SK-N-SH treated with all-trans-retinoic acid at 6 μM for 48 hours (cell line): ENCODE measurements at regions not wholly inside any gene's neighbourhood (a gene's known extent, or its start where the extent isn't known, plus 50 kb on each side); places are given as distances from the start of the nearest gene placed in this dataset.

Experiments used
- ATAC-seq: fragments of 200-7000 bp; cut with Tn5 transposase; 3 replicates; pipeline ENCODE4 v1.9.1; 2020; ENCODE audit warnings: mild to moderate bottlenecking, moderate library complexity
- ARNTL ChIP-seq: fragments of 450-650 bp; formaldehyde crosslinking; IDR thresholded peaks from 2 replicates; pipeline ENCODE4 v1.5.0; 2020; ENCODE audit warnings: low read depth, mild to moderate bottlenecking, moderate library complexity, borderline replicate concordance
- BACH2 ChIP-seq: fragments of 250-450 bp; sonication (Bioruptor Pico); IDR thresholded peaks from 2 replicates; pipeline ENCODE4 v1.9.0; 2021; ENCODE audit warnings: mild to moderate bottlenecking, borderline replicate concordance
- CSDC2 ChIP-seq: fragments of 250-450 bp; sonication (Bioruptor Pico); IDR thresholded peaks from 2 replicates; pipeline ENCODE4 v1.5.0; 2020; ENCODE audit warnings: mild to moderate bottlenecking, moderate library complexity
- GLIS3 ChIP-seq: fragments of 250-450 bp; sonication (Bioruptor Pico); IDR thresholded peaks from 2 replicates; pipeline ENCODE4 v1.5.0; 2020; ENCODE audit warnings: mild to moderate bottlenecking, moderate library complexity
- ISL1 ChIP-seq: fragments of 250-450 bp; sonication (Bioruptor Pico); IDR thresholded peaks from 2 replicates; pipeline ENCODE4 v2.1.2; 2022; ENCODE audit warnings: mild to moderate bottlenecking, moderate library complexity
- OSR1 ChIP-seq: fragments of 250-450 bp; sonication (Bioruptor Pico); IDR thresholded peaks from 2 replicates; pipeline ENCODE4 v1.8.0; 2022; ENCODE audit warnings: moderate library complexity, mild to moderate bottlenecking, inconsistent platforms
- PPARA ChIP-seq: fragments of 250-450 bp; sonication (Bioruptor Pico); IDR thresholded peaks from 2 replicates; pipeline ENCODE4 v1.5.0; 2020; ENCODE audit warnings: mild to moderate bottlenecking, borderline replicate concordance
- RARB ChIP-seq: fragments of 250-450 bp; sonication (Bioruptor Pico); IDR thresholded peaks from 2 replicates; pipeline ENCODE4 v1.8.0; 2021; ENCODE audit warnings: mild to moderate bottlenecking, moderate library complexity
- SNAI2 ChIP-seq: fragments of 250-450 bp; sonication (Bioruptor Pico); IDR thresholded peaks from 2 replicates; pipeline ENCODE4 v1.5.0; 2020; ENCODE audit warnings: mild to moderate bottlenecking, moderate library complexity
- TCF4 ChIP-seq: fragments of 250-450 bp; sonication (Bioruptor Pico); IDR thresholded peaks from 2 replicates; pipeline ENCODE4 v1.8.0; 2021; ENCODE audit warnings: mild to moderate bottlenecking, moderate library complexity, borderline replicate concordance
- TOX ChIP-seq: fragments of 250-450 bp; sonication (Bioruptor Pico); IDR thresholded peaks from 2 replicates; pipeline ENCODE4 v1.8.0; 2021; ENCODE audit warnings: mild to moderate bottlenecking, moderate library complexity, borderline replicate concordance
- ZC3H10 ChIP-seq: fragments of 250-450 bp; sonication (Bioruptor Pico); IDR thresholded peaks from 2 replicates; pipeline ENCODE4 v1.5.1; 2021; ENCODE audit warnings: mild to moderate bottlenecking, moderate library complexity
- ZFP3 ChIP-seq: fragments of 250-450 bp; sonication (Bioruptor Pico); IDR thresholded peaks from 2 replicates; pipeline ENCODE4 v1.5.0; 2020; ENCODE audit warnings: mild to moderate bottlenecking, moderate library complexity
- ZFP30 ChIP-seq: fragments of 450-650 bp; formaldehyde crosslinking; IDR thresholded peaks from 2 replicates; pipeline ENCODE4 v1.5.0; 2022; ENCODE audit warnings: mild to moderate bottlenecking, moderate library complexity
- ZNF565 ChIP-seq: fragments of 450-650 bp; formaldehyde crosslinking; conservative IDR thresholded peaks from 2 replicates; pipeline ENCODE4 v1.5.0; 2020; ENCODE audit warnings: low read depth, mild to moderate bottlenecking, moderate library complexity
- ZNF70 ChIP-seq: fragments of 450-650 bp; formaldehyde crosslinking; IDR thresholded peaks from 2 replicates; pipeline ENCODE4 v1.5.0; 2020; ENCODE audit warnings: mild to moderate bottlenecking, moderate library complexity
- TF ChIP-seq, protein P1 (sequence below): fragments of 250-450 bp; sonication (Bioruptor Pico); IDR thresholded peaks from 2 replicates; pipeline ENCODE4 v1.8.0; 2020; ENCODE audit warnings: mild to moderate bottlenecking, moderate library complexity, borderline replicate concordance
- TF ChIP-seq, protein P2 (sequence below): fragments of 250-450 bp; sonication (Bioruptor Pico); IDR thresholded peaks from 2 replicates; pipeline ENCODE4 v1.8.0; 2021; ENCODE audit warnings: low read depth, mild to moderate bottlenecking, moderate library complexity, borderline replicate concordance
- TF ChIP-seq, protein P3 (sequence below): fragments of 250-450 bp; sonication (Bioruptor Pico); IDR thresholded peaks from 2 replicates; pipeline ENCODE4 v1.5.1; 2020; ENCODE audit warnings: low read depth, mild to moderate bottlenecking, moderate library complexity
- TF ChIP-seq, protein P4 (sequence below): fragments of 250-450 bp; sonication (Bioruptor Pico); IDR thresholded peaks from 2 replicates; pipeline ENCODE4 v1.5.0; 2020; ENCODE audit warnings: mild to moderate bottlenecking, moderate library complexity
- TF ChIP-seq, protein P5 (sequence below): fragments of 250-450 bp; sonication (Bioruptor Pico); IDR thresholded peaks from 2 replicates; pipeline ENCODE4 v1.5.1; 2021; ENCODE audit warnings: mild to moderate bottlenecking, moderate library complexity

DNA sequence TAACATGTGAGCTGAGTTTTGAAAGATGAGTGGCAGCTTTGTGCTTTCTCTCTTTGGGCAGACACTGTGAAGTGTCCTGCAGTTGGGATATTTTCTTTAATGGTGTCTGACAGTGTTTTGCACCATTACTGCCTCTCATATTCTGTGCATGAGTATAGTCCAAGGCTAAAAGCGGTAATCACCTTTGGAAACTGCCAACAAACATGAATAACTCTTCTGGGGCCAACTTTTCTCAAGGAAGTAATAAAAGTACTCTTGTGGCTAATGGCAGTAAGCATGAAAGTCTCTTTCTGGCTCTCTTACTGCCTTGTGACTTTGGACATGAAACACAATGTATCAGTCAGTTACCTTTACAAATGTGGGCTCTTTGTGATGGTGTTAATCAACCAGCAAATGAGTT, 91.7 kb upstream of the SOX4 start:
- ATAC-seq = no peak
- no peak for TF ChIP-seq ZNF70 (CRISPR knock-in tag)
- TF ChIP-seq, protein P1, sequence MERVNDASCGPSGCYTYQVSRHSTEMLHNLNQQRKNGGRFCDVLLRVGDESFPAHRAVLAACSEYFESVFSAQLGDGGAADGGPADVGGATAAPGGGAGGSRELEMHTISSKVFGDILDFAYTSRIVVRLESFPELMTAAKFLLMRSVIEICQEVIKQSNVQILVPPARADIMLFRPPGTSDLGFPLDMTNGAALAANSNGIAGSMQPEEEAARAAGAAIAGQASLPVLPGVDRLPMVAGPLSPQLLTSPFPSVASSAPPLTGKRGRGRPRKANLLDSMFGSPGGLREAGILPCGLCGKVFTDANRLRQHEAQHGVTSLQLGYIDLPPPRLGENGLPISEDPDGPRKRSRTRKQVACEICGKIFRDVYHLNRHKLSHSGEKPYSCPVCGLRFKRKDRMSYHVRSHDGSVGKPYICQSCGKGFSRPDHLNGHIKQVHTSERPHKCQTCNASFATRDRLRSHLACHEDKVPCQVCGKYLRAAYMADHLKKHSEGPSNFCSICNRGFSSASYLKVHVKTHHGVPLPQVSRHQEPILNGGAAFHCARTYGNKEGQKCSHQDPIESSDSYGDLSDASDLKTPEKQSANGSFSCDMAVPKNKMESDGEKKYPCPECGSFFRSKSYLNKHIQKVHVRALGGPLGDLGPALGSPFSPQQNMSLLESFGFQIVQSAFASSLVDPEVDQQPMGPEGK (CRISPR knock-in tag) = no peak
- TF ChIP-seq OSR1 (CRISPR knock-in tag) = no peak
- no peak for TF ChIP-seq TOX
- no peak for TF ChIP-seq ZNF565 (CRISPR knock-in tag)
- no peak for TF ChIP-seq ZC3H10 (CRISPR knock-in tag)
- no peak for TF ChIP-seq SNAI2 (CRISPR knock-in tag)
- TF ChIP-seq ZFP30 = no peak
- no peak for TF ChIP-seq PPARA (CRISPR knock-in tag)
- TF ChIP-seq, protein P2, sequence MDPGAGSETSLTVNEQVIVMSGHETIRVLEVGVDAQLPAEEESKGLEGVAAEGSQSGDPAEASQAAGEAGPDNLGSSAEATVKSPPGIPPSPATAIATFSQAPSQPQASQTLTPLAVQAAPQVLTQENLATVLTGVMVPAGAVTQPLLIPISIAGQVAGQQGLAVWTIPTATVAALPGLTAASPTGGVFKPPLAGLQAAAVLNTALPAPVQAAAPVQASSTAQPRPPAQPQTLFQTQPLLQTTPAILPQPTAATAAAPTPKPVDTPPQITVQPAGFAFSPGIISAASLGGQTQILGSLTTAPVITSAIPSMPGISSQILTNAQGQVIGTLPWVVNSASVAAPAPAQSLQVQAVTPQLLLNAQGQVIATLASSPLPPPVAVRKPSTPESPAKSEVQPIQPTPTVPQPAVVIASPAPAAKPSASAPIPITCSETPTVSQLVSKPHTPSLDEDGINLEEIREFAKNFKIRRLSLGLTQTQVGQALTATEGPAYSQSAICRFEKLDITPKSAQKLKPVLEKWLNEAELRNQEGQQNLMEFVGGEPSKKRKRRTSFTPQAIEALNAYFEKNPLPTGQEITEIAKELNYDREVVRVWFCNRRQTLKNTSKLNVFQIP (CRISPR knock-in tag) = no peak
- TF ChIP-seq, all 23 proteins: peak for 0

DNA sequence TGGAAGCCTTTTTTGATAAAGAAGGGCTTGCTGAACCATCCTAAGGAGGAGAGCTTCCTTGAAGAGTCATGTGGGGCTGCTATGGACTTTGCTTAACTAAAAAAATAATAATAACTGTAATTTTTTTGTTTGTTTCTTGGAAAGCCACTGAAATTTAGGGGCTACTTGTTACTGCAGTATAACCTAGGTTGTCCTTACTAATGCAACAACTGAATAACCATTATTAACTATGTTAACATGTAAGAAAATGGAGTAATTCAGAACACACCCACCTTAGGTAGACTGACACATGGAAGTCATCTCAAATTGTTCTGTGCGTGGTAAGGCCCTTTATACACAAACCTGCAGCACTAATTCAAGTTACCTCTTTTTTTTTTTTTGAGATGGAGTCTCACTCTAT, 90.9 kb upstream of the SOX4 start:
- no peak for ATAC-seq
- TF ChIP-seq ZFP3 (no peak), ZNF565 (CRISPR knock-in tag) (no peak), RARB (no peak), ISL1 (no peak), ARNTL (CRISPR knock-in tag) (no peak), TCF4 (no peak), GLIS3 (CRISPR knock-in tag) (no peak), CSDC2 (CRISPR knock-in tag) (no peak), BACH2 (CRISPR knock-in tag) (no peak), PPARA (CRISPR knock-in tag) (no peak), ZNF70 (CRISPR knock-in tag) (no peak), SNAI2 (CRISPR knock-in tag) (no peak), ZFP30 (no peak), TOX (no peak), ZC3H10 (CRISPR knock-in tag) (no peak)
- TF ChIP-seq, protein P3, sequence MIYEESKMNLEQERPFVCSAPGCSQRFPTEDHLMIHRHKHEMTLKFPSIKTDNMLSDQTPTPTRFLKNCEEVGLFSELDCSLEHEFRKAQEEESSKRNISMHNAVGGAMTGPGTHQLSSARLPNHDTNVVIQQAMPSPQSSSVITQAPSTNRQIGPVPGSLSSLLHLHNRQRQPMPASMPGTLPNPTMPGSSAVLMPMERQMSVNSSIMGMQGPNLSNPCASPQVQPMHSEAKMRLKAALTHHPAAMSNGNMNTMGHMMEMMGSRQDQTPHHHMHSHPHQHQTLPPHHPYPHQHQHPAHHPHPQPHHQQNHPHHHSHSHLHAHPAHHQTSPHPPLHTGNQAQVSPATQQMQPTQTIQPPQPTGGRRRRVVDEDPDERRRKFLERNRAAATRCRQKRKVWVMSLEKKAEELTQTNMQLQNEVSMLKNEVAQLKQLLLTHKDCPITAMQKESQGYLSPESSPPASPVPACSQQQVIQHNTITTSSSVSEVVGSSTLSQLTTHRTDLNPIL (CRISPR knock-in tag) = no peak
- TF ChIP-seq, protein P4, sequence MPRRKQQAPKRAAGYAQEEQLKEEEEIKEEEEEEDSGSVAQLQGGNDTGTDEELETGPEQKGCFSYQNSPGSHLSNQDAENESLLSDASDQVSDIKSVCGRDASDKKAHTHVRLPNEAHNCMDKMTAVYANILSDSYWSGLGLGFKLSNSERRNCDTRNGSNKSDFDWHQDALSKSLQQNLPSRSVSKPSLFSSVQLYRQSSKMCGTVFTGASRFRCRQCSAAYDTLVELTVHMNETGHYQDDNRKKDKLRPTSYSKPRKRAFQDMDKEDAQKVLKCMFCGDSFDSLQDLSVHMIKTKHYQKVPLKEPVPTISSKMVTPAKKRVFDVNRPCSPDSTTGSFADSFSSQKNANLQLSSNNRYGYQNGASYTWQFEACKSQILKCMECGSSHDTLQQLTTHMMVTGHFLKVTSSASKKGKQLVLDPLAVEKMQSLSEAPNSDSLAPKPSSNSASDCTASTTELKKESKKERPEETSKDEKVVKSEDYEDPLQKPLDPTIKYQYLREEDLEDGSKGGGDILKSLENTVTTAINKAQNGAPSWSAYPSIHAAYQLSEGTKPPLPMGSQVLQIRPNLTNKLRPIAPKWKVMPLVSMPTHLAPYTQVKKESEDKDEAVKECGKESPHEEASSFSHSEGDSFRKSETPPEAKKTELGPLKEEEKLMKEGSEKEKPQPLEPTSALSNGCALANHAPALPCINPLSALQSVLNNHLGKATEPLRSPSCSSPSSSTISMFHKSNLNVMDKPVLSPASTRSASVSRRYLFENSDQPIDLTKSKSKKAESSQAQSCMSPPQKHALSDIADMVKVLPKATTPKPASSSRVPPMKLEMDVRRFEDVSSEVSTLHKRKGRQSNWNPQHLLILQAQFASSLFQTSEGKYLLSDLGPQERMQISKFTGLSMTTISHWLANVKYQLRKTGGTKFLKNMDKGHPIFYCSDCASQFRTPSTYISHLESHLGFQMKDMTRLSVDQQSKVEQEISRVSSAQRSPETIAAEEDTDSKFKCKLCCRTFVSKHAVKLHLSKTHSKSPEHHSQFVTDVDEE (CRISPR knock-in tag) = no peak
- TF ChIP-seq, protein P5, sequence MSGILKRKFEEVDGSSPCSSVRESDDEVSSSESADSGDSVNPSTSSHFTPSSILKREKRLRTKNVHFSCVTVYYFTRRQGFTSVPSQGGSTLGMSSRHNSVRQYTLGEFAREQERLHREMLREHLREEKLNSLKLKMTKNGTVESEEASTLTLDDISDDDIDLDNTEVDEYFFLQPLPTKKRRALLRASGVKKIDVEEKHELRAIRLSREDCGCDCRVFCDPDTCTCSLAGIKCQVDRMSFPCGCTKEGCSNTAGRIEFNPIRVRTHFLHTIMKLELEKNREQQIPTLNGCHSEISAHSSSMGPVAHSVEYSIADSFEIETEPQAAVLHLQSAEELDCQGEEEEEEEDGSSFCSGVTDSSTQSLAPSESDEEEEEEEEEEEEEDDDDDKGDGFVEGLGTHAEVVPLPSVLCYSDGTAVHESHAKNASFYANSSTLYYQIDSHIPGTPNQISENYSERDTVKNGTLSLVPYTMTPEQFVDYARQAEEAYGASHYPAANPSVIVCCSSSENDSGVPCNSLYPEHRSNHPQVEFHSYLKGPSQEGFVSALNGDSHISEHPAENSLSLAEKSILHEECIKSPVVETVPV (CRISPR knock-in tag) = no peak
- TF ChIP-seq, protein P2 (CRISPR knock-in tag) = no peak
